ENCODE measurements at regions not wholly inside any gene's neighbourhood (a gene's known extent, or its start where the extent isn't known, plus 50 kb on each side); places are given as distances from the start of the nearest gene placed in this dataset.

DNA sequence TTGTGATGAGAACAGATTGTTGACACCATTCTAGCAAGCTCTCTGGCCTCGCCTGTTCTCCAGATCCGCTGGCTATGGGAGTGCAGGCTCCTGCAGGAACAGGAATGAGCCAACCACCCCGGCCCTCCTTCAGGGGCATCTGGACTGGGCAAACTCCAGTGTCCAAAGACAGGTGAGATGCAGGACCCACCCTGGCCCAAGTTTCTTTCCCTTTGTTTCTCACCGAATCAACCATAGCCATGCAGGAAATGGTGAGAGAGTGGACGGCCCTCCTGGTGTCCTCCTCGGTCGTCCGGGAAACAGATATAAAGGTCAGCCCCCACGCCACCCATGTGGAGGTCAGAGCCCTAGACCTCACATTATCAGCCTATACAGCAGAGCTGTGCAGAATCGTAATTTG lies 108.6 kb upstream of the IRX2 start:
- intact Hi-C loops (cut with DNase I; ENCODE audit: low total_unique reads) = no loop called here
- 74 to 81% methylated on average over 10 of the region's 10 CpGs for WGBS, 2 donors
- no peak for DNase-seq (ENCODE audit: low spot score in 2 of 2)
- TF ChIP-seq, protein P1, sequence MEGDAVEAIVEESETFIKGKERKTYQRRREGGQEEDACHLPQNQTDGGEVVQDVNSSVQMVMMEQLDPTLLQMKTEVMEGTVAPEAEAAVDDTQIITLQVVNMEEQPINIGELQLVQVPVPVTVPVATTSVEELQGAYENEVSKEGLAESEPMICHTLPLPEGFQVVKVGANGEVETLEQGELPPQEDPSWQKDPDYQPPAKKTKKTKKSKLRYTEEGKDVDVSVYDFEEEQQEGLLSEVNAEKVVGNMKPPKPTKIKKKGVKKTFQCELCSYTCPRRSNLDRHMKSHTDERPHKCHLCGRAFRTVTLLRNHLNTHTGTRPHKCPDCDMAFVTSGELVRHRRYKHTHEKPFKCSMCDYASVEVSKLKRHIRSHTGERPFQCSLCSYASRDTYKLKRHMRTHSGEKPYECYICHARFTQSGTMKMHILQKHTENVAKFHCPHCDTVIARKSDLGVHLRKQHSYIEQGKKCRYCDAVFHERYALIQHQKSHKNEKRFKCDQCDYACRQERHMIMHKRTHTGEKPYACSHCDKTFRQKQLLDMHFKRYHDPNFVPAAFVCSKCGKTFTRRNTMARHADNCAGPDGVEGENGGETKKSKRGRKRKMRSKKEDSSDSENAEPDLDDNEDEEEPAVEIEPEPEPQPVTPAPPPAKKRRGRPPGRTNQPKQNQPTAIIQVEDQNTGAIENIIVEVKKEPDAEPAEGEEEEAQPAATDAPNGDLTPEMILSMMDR (IDR thresholded peaks at IDR 0.05) = no peak
- TF ChIP-seq POLR2A (IDR thresholded peaks at IDR 0.05) = no peak
- H3K4me3 ChIP-seq (ENCODE audit: low read depth, poor library complexity, severe bottlenecking) = no peak overlapping the region

DNA sequence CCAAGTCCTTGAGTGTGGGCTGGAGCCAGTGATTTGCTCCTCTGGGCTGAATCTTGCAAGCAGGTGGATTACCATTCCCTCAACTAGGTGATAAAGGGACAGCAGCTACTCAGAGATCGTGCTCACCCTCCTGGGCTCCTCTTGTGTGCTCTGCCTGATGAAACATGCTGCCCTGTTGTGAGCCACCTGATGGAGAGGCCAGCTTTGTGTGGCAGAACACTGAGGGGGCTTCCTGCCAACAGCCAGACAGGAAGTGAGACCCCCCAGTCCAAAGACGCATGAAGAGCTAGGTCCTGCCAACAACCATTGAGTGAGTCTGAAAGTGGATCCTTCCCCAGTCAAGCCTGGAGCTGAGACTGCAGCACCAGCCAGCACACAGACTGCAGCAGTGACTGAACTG lies 106.4 kb upstream of the IRX2 start:
- 56 to 64% methylated on average over 2 of the region's 2 CpGs for WGBS, 2 donors

DNA sequence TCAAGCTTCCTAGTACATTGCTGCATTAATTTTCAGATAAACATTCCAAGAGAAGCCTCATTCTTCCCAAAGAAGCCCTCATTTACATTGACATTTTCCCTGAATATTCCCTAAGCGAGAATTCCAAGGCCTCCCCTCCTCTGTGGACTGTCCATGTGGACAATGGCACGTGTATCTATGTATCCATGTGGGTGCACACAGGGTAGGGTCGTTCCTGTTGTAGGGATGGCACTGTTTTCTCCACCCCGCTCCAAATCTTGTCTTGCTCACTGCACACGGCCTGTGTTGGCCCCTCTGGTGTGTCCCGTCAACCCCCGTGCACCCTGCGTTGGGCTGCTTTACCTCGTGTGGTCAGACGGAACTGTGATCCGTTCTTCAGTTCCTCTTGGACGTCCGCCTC lies 104.7 kb upstream of the IRX2 start:
- no peak overlapping the region for H3K4me3 ChIP-seq (ENCODE audit: low read depth, poor library complexity, severe bottlenecking)
- TF ChIP-seq POLR2A (IDR thresholded peaks at IDR 0.05) = no peak
- TF ChIP-seq, protein P1 (IDR thresholded peaks at IDR 0.05) = no peak
- no peak for DNase-seq (ENCODE audit: low spot score in 2 of 2)
- 86 to 90% methylated on average over 13 of the region's 13 CpGs for WGBS, 2 donors
- intact Hi-C loops (cut with DNase I; ENCODE audit: low total_unique reads) = no loop called here

More for the DNA sequence above, 106.4 kb upstream of the IRX2 start:
- DNase-seq (ENCODE audit: low spot score in 2 of 2) = no peak
- no peak overlapping the region for H3K4me3 ChIP-seq (ENCODE audit: low read depth, poor library complexity, severe bottlenecking)
- TF ChIP-seq, protein P1 (IDR thresholded peaks at IDR 0.05) = no peak
- no peak for TF ChIP-seq POLR2A (IDR thresholded peaks at IDR 0.05)
- intact Hi-C loops (cut with DNase I; ENCODE audit: low total_unique reads) = no loop called here

DNA sequence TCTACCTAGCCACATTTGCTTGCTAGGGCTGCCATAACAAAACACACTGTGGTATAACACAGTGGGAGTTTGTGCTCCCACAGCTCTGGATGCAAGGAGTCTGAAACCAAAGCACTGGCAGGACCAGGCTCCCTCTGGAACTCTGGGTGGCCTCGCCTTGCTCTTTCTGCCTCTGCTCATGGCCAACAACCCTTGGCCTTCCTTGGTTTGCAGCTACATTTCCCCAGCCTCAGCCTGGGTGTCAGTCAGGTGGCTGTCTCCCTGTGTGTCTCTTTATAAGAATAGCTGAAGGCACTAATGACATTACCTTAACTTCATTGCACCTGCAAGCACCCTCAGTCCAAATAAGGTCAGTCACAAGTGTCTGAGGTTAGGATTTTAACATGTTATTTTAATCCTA lies 101.0 kb upstream of the IRX2 start:
- WGBS, 2 donors = 83 to 94% methylated on average over 1 of the region's 1 CpG
- H3K4me3 ChIP-seq (ENCODE audit: low read depth, poor library complexity, severe bottlenecking) = no peak overlapping the region
- intact Hi-C loops (cut with DNase I; ENCODE audit: low total_unique reads) = no loop called here
- peak in 1 of 2 donors; percentile 65 for DNase-seq (ENCODE audit: low spot score in 2 of 2)
- TF ChIP-seq, protein P1 (IDR thresholded peaks at IDR 0.05) = no peak
- TF ChIP-seq POLR2A (IDR thresholded peaks at IDR 0.05) = no peak

DNA sequence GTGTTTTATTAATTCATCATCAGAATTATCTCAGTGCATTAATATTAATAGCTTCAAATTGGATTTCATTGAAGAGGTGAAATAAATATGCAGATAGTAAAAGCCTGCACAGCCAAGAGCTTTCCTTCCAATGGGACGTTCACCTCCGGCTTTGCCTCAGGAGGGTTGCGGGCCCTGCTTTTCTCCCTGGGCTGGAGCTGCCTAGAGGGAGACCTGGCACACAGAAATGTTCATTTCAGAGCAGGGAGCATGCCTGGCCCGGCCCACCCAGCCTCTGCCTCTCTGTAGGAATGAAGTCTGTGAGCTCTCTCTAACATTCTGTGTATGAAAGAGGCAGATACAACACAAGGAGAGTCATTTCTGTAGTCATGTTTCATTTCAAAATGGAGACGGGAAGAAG lies 100.4 kb upstream of the IRX2 start:
- no peak overlapping the region for H3K4me3 ChIP-seq (ENCODE audit: low read depth, poor library complexity, severe bottlenecking)
- intact Hi-C loops (cut with DNase I; ENCODE audit: low total_unique reads) = no loop called here
- WGBS, 2 donors = 69 to 82% methylated on average over 5 of the region's 5 CpGs
- TF ChIP-seq, protein P1 (IDR thresholded peaks at IDR 0.05) = no peak
- TF ChIP-seq POLR2A (IDR thresholded peaks at IDR 0.05) = no peak
- DNase-seq (ENCODE audit: low spot score in 2 of 2) = no peak

DNA sequence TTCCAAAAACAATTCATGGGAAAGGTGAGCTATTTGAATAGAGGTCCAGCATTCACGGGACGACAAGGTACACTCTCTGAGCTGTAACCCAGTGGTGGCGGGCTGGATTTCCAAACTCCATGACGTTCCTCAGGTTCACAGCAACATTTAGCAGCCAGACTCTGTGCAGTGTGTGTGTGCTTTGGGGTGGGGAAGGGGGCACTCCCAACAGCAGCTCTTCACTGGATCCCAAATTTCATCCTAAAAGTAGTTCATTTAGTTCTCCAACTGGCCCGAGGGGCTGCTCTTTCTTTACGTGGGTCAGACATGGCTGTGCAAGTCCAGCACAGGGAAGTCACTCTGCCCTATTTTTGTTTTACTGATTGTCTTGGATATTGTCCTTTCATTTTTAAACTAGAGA lies 98.0 kb upstream of the IRX2 start:
- peak in 1 of 2 donors; percentile 56 for DNase-seq (ENCODE audit: low spot score in 2 of 2)
- 70 to 78% methylated on average over 6 of the region's 6 CpGs for WGBS, 2 donors
- H3K4me3 ChIP-seq (ENCODE audit: low read depth, poor library complexity, severe bottlenecking) = no peak overlapping the region
- TF ChIP-seq POLR2A (IDR thresholded peaks at IDR 0.05) = no peak
- TF ChIP-seq, protein P1 (IDR thresholded peaks at IDR 0.05) = no peak
- intact Hi-C loops (cut with DNase I; ENCODE audit: low total_unique reads) = no loop called here

Data from lower leg skin (tissue), 4 donors.